CD14-positive monocyte (primary cell): ENCODE measurements at regions not wholly inside any gene's neighbourhood (a gene's known extent, or its start where the extent isn't known, plus 50 kb on each side); places are given as distances from the start of the nearest gene placed in this dataset.

Experiments
- DNase-seq, 3 donors: peaks; one replicate each; pipeline ENCODE4 v3.0.0-alpha.2; 2011 to 2022
- H2AFZ ChIP-seq: 2 replicates; pipeline ENCODE4 v1.6.0; 2012; ENCODE audit warnings: mild to moderate bottlenecking, low read depth, low read length, inconsistent platforms; ENCODE audit not compliant: insufficient read depth, poor library complexity, severe bottlenecking
- H3K27ac ChIP-seq, 2 donors: 1 replicate in 1 of 2; 2 replicates in 1 of 2; pipeline ENCODE4 v1.5.1; 2012 to 2013; ENCODE audit warnings: low read length in 2 of 2, control low read depth in 1 of 2, inconsistent platforms in 1 of 2, low read depth in 1 of 2, mild to moderate bottlenecking in 1 of 2
- H3K27me3 ChIP-seq, 2 donors: one replicate each; pipeline versions ENCODE4 v1.6.0 to v1.6.1; 2011 to 2013; ENCODE audit warnings: low read length in 2 of 2; ENCODE audit not compliant: control insufficient read depth in 2 of 2, insufficient read depth in 2 of 2
- H3K36me3 ChIP-seq, 2 donors: replicated peaks in 1 of 2; 1 replicate in 1 of 2; 2 replicates in 1 of 2; pipeline versions ENCODE4 v1.5.1 to v1.6.1; 2012 to 2013; ENCODE audit warnings: low read length in 2 of 2, control low read depth in 1 of 2, inconsistent platforms in 1 of 2, mild to moderate bottlenecking in 1 of 2; ENCODE audit not compliant: insufficient read depth in 2 of 2, control insufficient read depth in 1 of 2
- H3K4me1 ChIP-seq, 2 donors: 1 replicate in 1 of 2; 2 replicates in 1 of 2; pipeline versions ENCODE4 v1.5.1 to v1.6.1; 2012 to 2013; ENCODE audit warnings: low read length in 2 of 2, control low read depth in 1 of 2, inconsistent platforms in 1 of 2, mild to moderate bottlenecking in 1 of 2, moderate library complexity in 1 of 2; ENCODE audit not compliant: insufficient read depth in 2 of 2, control insufficient read depth in 1 of 2
- H3K4me2 ChIP-seq: replicated peaks from 2 replicates; pipeline ENCODE3; 2012; ENCODE audit warnings: low read length, moderate library complexity, mild to moderate bottlenecking; ENCODE audit not compliant: poor library complexity, severe bottlenecking; ENCODE audit errors: extremely low read depth
- H3K4me3 ChIP-seq, 3 experiments: fragments of 200-600 bp in 1 of 3; sonication (generic) in 1 of 3; replicated peaks in 1 of 3; 1 replicate in 2 of 3; 2 replicates in 1 of 3; pipeline ENCODE4 v1.5.1; 2011 to 2013; ENCODE audit warnings: low read length in 3 of 3, mild to moderate bottlenecking in 3 of 3, control low read depth in 2 of 3, low read depth in 2 of 3, inconsistent platforms in 1 of 3, moderate library complexity in 1 of 3
- H3K79me2 ChIP-seq: 2 replicates; pipeline ENCODE4 v1.6.0; 2012; ENCODE audit warnings: mild to moderate bottlenecking, control low read depth, inconsistent platforms, low read length, moderate library complexity; ENCODE audit not compliant: insufficient read depth
- H3K9ac ChIP-seq: 2 replicates; pipeline ENCODE4 v1.6.0; 2017; ENCODE audit warnings: low read length, mild to moderate bottlenecking; ENCODE audit not compliant: insufficient read depth, poor library complexity, severe bottlenecking
- H3K9me3 ChIP-seq, 2 donors: replicated peaks in 1 of 2; 1 replicate in 1 of 2; 2 replicates in 1 of 2; pipeline versions ENCODE4 v1.5.1 to v1.6.1; 2012 to 2013; ENCODE audit warnings: low read length in 2 of 2, control low read depth in 1 of 2; ENCODE audit not compliant: control insufficient read depth in 1 of 2, insufficient read depth in 1 of 2
- H4K20me1 ChIP-seq: 2 replicates; pipeline ENCODE4 v1.6.0; 2012; ENCODE audit warnings: mild to moderate bottlenecking, low read length, control low read depth, moderate library complexity; ENCODE audit not compliant: insufficient read depth
- H3K27ac Mint-ChIP-seq, 7 donors: one replicate each; pipeline ENCODE4 v1.8.0; 2020; ENCODE audit warnings: mild to moderate bottlenecking in 7 of 7, mixed read lengths in 7 of 7, moderate library complexity in 6 of 7, inconsistent platforms in 2 of 7
- H3K27me3 Mint-ChIP-seq, 3 donors: one replicate each; pipeline ENCODE4 v1.8.0; 2021 to 2022; ENCODE audit warnings: low read depth in 3 of 3, mild to moderate bottlenecking in 3 of 3, mixed read lengths in 3 of 3, moderate library complexity in 3 of 3, inconsistent platforms in 1 of 3
- H3K36me3 Mint-ChIP-seq, 2 donors: one replicate each; pipeline ENCODE4 v1.8.0; 2020; ENCODE audit warnings: mixed read lengths in 2 of 2, inconsistent platforms in 1 of 2, mild to moderate bottlenecking in 1 of 2
- H3K4me1 Mint-ChIP-seq: one replicate; pipeline ENCODE4 v1.8.0; 2020; ENCODE audit warnings: mild to moderate bottlenecking, mixed read lengths
- H3K4me3 Mint-ChIP-seq, 2 donors: one replicate each; pipeline ENCODE4 v1.8.0; 2020; ENCODE audit warnings: mild to moderate bottlenecking in 2 of 2, mixed read lengths in 2 of 2, moderate library complexity in 1 of 2
- H3K9me3 Mint-ChIP-seq, 7 donors: one replicate each; pipeline ENCODE4 v1.8.0; 2020 to 2022; ENCODE audit warnings: mixed read lengths in 7 of 7, mild to moderate bottlenecking in 6 of 7, moderate library complexity in 6 of 7, inconsistent platforms in 2 of 7
- CTCF ChIP-seq: fragments of 200-600 bp; IDR thresholded peaks from one replicate; pipeline ENCODE4 v1.8.0; 2022; ENCODE audit warnings: antibody characterized with exemption, mild to moderate bottlenecking
- WGBS: methylation state at CpG from one replicate; pipeline ENCODE4 v1.1.5; 2013; ENCODE audit warnings: missing lambda C conversion rate; ENCODE audit not compliant: insufficient coverage; 5-methylcytosine and 5-hydroxymethylcytosine counted together
- intact Hi-C, 2 donors: fragments of 100-400 bp; cut with micrococcal nuclease; formaldehyde crosslinking; loops; one replicate each; pipeline versions ENCODE4 v1.15.0 to v1.15.1; 2023

GRCh38 chr11:92391364-92391763 lies 166.7 kb downstream of the FAT3 start:
- intact Hi-C loops = no loop called here
- Histone ChIP-seq H3K9ac (no peak overlapping the region), H2AFZ (no peak overlapping the region), H3K4me3 (no peak overlapping the region), H3K4me2 (no peak overlapping the region), H3K4me1 (no peaks in the 10 kb centered on the region), H3K27ac (no peak overlapping the region), H3K27me3 (no peaks in the 10 kb centered on the region), H3K79me2 (no peaks in the 10 kb centered on the region), H4K20me1 (no peaks in the 10 kb centered on the region), H3K9me3 (no peaks in the 10 kb centered on the region), H3K36me3 (no peaks in the 10 kb centered on the region)
- Mint-ChIP-seq H3K36me3 (no peaks in the 10 kb centered on the region), H3K4me1 (no peaks in the 10 kb centered on the region), H3K4me3 (no peak overlapping the region), H3K27ac (no peak overlapping the region), H3K9me3 (peaks cover 0 to 2% (median 0%) of the 10 kb centered on the region in 7 donors), H3K27me3 (peaks cover 0 to 2% (median 0%) of the 10 kb centered on the region in 3 donors)
- no peak for DNase-seq
- TF ChIP-seq CTCF = no peak

GRCh38 chr11:92391808-92392207 lies 167.2 kb downstream of the FAT3 start:
- Histone ChIP-seq H3K36me3 (no peaks in the 10 kb centered on the region), H4K20me1 (no peaks in the 10 kb centered on the region), H3K79me2 (no peaks in the 10 kb centered on the region), H2AFZ (no peak overlapping the region), H3K9ac (no peak overlapping the region), H3K4me2 (no peak overlapping the region), H3K9me3 (no peaks in the 10 kb centered on the region), H3K4me3 (no peak overlapping the region), H3K4me1 (no peaks in the 10 kb centered on the region), H3K27ac (no peak overlapping the region), H3K27me3 (no peaks in the 10 kb centered on the region)
- WGBS = no CpG with 5 or more reads among the region's 6 CpGs
- H3K27ac Mint-ChIP-seq = no peak overlapping the region
- H3K4me1 Mint-ChIP-seq = no peaks in the 10 kb centered on the region
- DNase-seq = no peak
- intact Hi-C loops = no loop called here
- TF ChIP-seq CTCF = no peak
- H3K36me3 Mint-ChIP-seq = no peaks in the 10 kb centered on the region
- H3K27me3 Mint-ChIP-seq = peaks cover 0 to 2% (median 0%) of the 10 kb centered on the region in 3 donors
- H3K4me3 Mint-ChIP-seq = no peak overlapping the region
- peaks cover 0 to 2% (median 0%) of the 10 kb centered on the region in 7 donors for H3K9me3 Mint-ChIP-seq
